RKO (cell line): ENCODE measurements at regions not wholly inside any gene's neighbourhood (a gene's known extent, or its start where the extent isn't known, plus 50 kb on each side); places are given as distances from the start of the nearest gene placed in this dataset.

Source experiments
- DNase-seq: peaks from one replicate; pipeline ENCODE4 v3.0.0-alpha.2; 2016; ENCODE audit warnings: low spot score

DNA sequence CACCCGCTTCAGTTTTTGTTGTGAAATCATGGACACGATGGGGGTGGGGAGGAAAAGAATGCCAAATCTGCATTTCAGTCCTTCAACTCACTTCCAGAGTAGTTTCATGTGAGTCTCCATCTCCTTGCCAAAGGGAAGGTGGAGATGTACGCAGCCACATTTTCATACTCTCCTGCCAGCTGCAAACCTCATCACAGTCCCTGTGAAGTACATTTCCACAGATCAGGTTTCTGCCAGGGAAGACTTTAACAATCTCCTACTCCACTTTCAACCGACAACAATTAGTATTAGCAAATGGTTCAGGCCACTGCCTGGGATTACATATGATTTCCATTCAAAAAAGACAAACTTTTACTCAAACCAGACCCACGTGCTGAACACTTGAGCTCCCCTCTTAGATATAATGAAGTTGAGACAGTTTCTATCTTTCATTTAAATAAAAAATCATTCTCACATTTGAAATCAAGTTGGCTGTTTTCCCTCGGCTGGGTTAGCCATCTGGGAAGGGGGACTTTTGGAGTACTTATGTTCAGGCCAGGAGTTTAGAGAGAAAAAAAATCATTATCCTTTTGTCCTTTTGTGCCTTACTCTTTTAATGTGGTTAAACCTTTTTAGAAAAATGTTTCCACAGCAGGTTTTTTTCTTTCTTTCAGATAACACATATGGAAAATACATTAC, 51.0 kb upstream of the CEP162 start:
- no peak for DNase-seq
